GM11168 (cell line): ENCODE measurements at regions not wholly inside any gene's neighbourhood (a gene's known extent, or its start where the extent isn't known, plus 50 kb on each side); places are given as distances from the start of the nearest gene placed in this dataset.

Source experiments
- in situ Hi-C: fragments of 300-500 bp; cut with MboI; formaldehyde crosslinking; loops from one replicate; pipeline ENCODE4 v1.12.0; 2022; ENCODE audit warnings: low sequenced_read_pairs; ENCODE audit not compliant: unreplicated experiment

- in situ Hi-C loops: loop anchor here (25.0 kb wide), 1 partner anchor 492 kb away; no protein-coding TSS in a partner anchor
Observed at GRCh38 chr10:63703740-63704345, 182.6 kb downstream of the REEP3 start.

DNA sequence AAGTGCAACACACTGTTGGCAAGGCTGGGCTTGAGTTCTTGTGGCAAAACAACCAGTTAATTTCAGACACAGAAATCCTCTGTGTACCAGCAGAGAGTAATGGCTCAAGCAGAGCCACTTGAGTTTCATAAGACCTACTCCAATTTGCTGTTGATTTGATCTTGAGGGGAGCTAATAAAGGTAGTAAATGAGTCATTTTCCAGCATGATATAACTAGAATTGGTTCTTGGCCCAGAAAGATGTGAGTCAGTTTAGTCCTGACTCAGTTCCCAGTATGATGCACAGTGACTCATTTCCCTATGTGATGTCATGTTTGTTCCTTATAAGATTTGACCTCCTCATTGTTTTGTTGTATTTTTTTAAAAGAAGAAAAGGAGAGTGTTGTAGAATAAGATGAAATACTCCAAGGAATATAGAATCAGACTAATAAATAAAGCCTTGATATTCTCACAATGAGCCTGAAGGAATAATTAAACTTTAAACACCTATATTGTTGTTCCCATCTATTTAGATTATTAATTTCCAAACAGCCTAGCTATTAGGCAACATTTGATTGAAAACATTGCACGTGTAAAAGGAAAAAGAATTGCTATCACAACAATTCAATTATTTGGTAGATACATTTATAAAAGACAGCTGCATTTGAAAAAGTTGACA is 186.2 kb downstream of the REEP3 start:
- in situ Hi-C loops: loop anchor here (25.0 kb wide), 1 partner anchor 495 kb away; no protein-coding TSS in a partner anchor

- in situ Hi-C loops: loop anchor here (25.0 kb wide), 1 partner anchor 496 kb away; no protein-coding TSS in a partner anchor
Observed at GRCh38 chr10:63708421-63708820, 187.2 kb downstream of the REEP3 start.

DNA sequence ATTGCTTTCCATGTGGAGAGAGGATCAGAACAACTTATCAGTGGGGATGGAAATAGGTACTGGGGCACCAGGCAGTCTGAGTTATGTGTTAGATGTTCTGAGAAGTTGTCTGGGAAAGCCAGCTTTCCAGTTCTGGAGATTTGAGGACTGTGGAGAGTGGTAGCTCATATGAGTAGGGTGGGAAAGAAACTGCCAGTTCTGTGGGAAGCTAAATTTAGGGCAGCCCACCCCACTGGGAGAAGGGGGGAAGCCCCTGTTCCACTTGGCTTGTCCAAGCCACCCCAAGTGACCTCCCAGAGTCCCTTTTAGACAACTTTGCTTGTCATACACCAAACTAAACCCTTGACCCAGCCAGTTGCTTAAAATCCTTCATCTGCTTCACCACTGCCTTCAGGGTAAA is 189.5 kb downstream of the REEP3 start:
- in situ Hi-C loops: loop anchor here (25.0 kb wide), 1 partner anchor 498 kb away; no protein-coding TSS in a partner anchor

DNA sequence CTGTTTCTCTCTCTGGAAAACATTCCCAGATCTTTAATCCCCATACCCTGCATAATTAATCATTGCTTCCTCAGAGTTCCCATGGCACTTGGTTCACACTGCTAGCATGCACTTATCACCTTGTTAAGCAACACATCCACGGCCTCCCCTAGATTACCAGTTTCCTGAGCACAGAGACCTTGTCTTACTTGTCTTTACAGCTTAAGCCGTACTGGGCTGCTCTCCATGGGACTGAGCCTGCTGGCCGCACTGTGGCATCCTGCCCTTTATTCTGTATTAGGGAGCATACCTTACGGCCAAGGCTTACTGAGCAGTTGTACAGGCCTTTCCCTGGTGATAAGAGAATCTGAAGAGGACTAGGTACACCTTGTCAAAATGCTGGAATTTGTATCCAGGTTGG is 190.2 kb downstream of the REEP3 start:
- in situ Hi-C loops: loop anchor here (25.0 kb wide), 1 partner anchor 499 kb away; no protein-coding TSS in a partner anchor

GRCh38 chr10:63711867-63712716 is 190.9 kb downstream of the REEP3 start:
- in situ Hi-C loops: loop anchor here (25.0 kb wide), 1 partner anchor 500 kb away; no protein-coding TSS in a partner anchor

DNA sequence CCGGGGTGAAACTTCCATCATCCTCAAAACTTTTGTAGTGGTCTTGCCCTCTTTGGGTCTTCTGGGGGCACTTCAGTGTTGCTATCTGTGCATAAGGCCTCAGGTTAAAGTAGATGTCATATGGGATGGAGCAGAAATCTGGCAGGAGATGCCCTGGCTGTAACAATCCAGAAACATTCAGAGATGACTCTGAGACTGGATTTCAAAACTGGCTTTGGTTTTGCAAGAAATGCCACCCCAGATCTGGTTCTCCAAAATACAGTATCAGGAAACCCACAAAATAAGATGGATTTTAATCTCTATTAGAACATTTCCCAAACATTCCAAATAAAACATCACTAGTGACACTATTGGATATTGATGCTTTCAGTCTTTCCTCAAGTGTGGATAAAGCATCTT is 191.5 kb downstream of the REEP3 start:
- in situ Hi-C loops: loop anchor here (25.0 kb wide), 1 partner anchor 500 kb away; no protein-coding TSS in a partner anchor

- in situ Hi-C loops: loop anchor here (25.0 kb wide), 1 partner anchor 501 kb away; no protein-coding TSS in a partner anchor
Observed at GRCh38 chr10:63713191-63714144, 192.3 kb downstream of the REEP3 start.

DNA sequence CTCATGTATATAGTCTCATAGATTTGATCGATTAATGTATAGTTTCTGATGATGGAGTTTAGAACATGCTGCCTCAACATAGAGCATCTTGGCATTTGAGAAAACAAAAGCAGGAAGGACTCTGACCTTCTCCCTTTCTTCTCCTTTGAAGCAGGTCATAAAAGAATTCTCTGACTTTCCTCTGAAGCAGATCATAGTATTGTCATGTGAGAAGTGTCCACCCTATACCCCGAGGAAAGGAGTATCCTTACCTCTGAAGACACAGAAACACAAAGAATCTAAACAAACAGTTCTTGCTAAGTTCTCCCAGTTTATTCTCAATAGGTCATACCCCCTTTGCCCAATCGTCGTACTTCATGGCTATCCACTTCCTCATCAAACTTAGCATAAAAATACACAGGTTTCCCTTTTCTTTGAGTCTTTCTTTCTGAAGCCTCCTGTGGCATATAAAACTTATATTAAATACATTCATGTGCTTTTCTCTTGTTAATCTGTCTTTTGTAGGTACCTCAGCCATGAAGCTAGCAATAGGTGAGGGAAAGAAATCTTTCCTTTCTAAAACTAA is 194.9 kb downstream of the REEP3 start:
- in situ Hi-C loops: loop anchor here (25.0 kb wide), 1 partner anchor 504 kb away; no protein-coding TSS in a partner anchor

DNA sequence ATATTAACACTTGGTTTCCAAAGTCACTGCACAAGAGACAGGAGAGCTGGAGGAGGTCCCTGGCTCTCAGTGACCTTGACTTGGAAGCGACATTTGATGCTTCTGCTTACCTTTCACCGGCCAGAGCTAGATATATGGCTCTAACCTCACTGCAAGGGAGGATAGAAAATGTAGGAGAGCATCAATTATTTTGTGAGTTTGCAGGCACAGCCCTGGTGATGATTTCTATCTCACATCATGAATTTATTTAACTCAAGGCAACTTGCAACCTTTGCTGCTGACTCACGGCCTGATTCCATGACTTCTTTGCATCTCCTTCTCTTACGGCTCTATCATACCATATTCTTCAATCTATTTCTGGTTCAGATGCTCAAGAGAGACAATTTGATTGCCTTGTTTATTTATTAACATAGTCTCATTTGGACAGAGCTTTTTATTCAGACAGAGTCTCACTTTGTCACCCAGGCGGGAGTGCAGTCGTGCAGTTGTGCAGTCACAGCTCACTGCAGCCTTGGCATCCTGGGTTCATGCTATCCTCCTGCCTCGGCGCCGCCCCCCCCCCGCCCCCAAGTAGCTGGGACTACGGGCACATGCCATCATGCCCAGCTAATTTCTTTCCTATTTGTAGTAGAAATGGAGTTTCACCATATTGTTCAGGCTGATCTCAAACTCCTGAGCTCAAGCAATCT is 196.0 kb downstream of the REEP3 start:
- in situ Hi-C loops: loop anchor here (25.0 kb wide), 1 partner anchor 505 kb away; no protein-coding TSS in a partner anchor

- in situ Hi-C loops: loop anchor here (25.0 kb wide), 1 partner anchor 506 kb away; no protein-coding TSS in a partner anchor
Observed at GRCh38 chr10:63718006-63718405, 196.8 kb downstream of the REEP3 start.

DNA sequence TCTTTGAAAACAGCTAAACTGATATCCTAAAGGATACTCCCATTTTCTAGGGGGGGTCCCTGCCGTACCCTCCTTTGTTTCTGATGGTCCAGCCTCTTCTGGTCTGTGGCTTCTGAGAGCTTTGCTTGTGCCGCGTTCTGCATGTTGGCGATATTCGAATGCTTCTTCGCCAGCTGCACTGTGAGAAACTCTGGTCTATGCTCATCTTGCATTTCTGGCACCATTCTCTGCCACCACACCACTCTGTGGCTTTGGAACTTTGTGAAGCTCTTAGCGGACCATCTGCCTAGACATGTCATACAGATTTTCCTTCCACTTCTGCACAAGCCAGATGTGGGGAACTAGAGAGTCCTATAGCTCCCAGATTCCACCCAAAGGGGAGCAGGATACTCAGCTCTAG is 197.2 kb downstream of the REEP3 start:
- in situ Hi-C loops: loop anchor here (25.0 kb wide), 1 partner anchor 506 kb away; no protein-coding TSS in a partner anchor

DNA sequence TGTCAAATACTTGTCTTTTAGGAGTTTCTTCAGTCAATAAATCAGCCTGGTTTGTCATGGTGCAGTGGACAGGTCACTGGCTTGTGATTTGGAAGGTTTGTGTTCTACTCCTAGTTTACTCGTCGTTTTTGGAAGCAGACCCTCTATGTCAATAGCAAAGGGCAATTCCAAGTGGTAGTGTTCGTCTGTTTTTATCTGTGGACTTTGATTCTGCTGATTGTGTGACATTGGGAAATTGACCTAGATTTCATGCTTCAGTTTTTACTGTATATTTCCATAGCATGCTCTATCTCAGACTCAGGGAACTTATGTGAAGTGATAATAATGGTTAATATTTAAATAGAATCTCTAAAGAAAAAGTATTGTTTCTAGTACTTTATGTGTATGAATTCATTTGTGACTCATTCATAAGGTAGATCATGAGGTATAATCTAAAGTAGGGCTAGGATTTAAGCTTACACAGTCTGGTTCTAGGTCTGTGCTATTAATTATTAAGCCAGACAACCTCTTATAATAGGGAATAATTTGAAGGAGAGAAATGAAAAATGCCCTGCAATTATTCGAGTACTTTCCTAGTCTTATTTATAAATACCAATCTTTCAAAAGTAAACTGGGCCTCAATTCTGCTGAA is 198.1 kb downstream of the REEP3 start:
- in situ Hi-C loops: loop anchor here (25.0 kb wide), 1 partner anchor 507 kb away; no protein-coding TSS in a partner anchor

GRCh38 chr10:63720072-63720537 is 198.9 kb downstream of the REEP3 start:
- in situ Hi-C loops: loop anchor here (25.0 kb wide), 1 partner anchor 508 kb away; no protein-coding TSS in a partner anchor

- in situ Hi-C loops: loop anchor here (25.0 kb wide), 1 partner anchor 508 kb away; no protein-coding TSS in a partner anchor
Observed at GRCh38 chr10:63720676-63721075, 199.5 kb downstream of the REEP3 start.

GRCh38 chr10:63722537-63722936 is 201.3 kb downstream of the REEP3 start:
- in situ Hi-C loops: loop anchor here (25.0 kb wide), 1 partner anchor 510 kb away; no protein-coding TSS in a partner anchor

DNA sequence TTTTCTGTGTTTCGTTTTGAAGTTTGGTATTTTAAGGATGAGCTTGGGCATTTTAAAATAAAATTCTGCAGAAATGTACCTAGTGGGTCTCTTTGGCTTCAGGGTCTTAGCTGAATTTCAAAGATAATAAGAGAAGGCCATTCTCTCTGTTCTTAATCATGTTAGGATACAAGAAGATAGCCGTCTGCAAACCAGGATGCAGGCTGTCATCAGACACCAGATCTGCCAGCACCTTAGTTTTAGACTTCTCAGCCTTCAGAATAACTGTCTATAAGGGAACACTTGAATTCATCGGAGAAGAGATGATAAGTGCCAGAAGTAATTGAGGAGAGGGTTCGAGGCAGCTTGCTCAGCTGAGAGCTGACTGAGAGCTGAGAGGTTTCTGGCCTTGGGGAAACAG is 202.1 kb downstream of the REEP3 start:
- in situ Hi-C loops: loop anchor here (25.0 kb wide), 1 partner anchor 511 kb away; no protein-coding TSS in a partner anchor
